LNCAP (cell line): ENCODE measurements at regions not wholly inside any gene's neighbourhood (a gene's known extent, or its start where the extent isn't known, plus 50 kb on each side); places are given as distances from the start of the nearest gene placed in this dataset.

Source experiments
- CTCF ChIP-seq: fragments of 450-650 bp; IDR thresholded peaks from 2 replicates; pipeline ENCODE4 v1.5.1; 2017; ENCODE audit warnings: mild to moderate bottlenecking

DNA sequence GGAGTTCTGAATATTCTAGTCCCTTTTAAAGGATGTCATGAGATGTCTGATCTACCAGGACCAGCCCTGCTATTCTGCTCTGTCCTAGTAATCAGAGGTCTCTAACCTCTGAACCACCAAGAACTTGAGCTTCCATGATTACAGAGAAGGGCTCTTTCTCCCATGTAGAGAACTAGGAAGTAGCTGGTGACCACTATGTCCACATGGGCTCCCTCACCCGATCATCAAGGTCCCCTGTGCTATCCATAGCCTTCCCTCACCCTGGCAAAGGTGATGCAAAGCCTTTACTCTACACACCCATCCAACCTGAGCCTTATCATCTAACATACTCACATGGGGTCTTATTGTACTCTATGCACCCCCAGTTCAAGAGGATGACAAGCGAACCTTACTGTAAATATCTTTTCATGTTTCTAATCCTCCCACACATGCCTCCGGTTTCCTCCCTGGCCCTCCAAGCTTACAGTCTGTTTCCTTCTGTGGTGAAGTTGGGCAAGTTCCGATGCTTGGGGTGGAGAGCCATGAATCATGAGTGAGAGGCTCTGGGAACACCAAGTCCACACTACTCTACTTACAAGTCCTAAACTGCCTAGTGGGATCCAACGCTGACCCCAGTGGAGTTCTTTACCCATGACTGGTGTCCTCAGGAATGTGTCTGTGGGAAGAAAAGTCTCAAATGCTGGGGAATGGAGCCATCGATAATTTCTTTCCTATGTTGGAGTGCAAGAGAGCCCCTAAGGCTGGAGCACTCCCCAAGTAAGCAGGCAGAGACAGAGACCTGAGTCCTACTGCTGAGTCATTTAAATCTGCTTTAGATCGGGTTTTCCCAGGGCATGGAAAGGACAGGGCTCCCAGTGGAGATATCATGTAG, 73.3 kb upstream of the KLF7 start:
- TF ChIP-seq CTCF = no peak

GRCh38 chr2:207239754-207240494, 74.2 kb upstream of the KLF7 start:
- no peak for TF ChIP-seq CTCF

- no peak for TF ChIP-seq CTCF
Measured at GRCh38 chr2:207240649-207241048, 74.9 kb upstream of the KLF7 start.

- TF ChIP-seq CTCF = no peak
Measured at GRCh38 chr2:207241198-207241597, 75.5 kb upstream of the KLF7 start.

DNA sequence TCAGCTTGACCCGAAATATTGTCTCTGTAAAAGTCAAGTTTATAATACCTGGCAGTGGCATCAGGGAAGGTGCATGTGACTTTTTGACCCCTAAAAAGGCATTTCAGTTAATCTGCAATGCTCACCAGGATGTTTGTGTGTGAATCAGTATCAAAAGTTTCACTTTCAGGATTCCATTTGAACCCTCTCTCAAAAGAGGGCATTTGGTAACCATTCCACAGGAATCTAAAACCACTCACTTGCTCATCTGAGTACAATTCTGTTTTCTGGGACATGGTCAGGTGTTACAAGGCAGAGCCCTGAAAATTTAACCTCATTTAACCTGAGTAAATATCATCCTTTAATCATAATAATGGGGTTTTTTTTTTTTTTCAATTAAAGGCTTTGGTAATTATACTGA, 77.9 kb upstream of the KLF7 start:
- no peak for TF ChIP-seq CTCF

DNA sequence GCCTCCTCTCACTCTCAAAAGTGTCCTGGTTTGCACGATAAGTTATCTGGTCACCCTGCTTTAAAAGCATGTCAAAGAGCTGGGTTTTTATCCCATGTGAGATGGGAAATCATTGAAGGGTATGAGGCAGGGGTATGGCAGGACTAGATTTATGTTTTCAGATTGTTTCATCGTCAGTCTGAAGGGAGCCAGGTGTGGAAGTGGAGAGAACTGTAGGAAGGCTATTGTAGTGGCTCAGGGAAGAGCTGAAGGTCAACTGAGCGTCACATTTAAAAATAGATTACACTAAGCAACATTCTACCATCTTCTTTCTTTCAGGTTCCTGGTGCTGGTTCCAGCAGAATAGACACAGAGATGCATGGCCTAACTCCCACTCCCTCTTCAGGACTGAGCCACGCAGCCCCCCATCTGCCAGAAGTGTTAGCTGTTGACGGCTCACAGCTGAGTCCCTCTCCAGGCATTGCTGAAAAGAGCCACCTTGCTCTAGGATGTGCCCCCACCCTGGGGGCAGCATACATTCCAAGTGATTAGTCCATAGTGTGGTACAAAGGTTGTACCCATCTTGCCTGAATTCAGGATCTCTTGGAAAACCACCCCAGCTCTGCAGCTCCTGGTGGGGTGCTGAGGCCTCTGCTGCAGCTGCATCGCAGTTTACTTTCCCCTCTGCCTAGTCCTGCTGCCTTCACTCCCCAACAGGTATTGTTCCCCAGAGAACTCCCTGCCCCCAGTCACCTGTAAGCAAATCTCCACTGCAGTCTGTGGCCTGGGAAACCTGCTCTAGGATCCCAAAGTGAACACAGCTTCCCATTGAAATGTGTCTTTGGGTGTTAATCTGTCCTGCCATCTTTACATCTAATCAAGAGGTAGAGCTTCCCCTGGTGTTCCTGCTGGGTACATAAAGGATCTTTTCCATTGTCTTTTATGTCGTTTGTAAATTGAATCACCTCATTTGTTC, 79.5 kb upstream of the KLF7 start:
- no peak for TF ChIP-seq CTCF

GRCh38 chr2:207248702-207249377, 83.1 kb upstream of the KLF7 start:
- TF ChIP-seq CTCF = no peak
